ENCODE measurements at regions not wholly inside any gene's neighbourhood (a gene's known extent, or its start where the extent isn't known, plus 50 kb on each side); places are given as distances from the start of the nearest gene placed in this dataset.

GRCh38 chr3:74564560-74564959 is 49.9 kb downstream of the CNTN3 start:
- H3K4me1 ChIP-seq (ENCODE audit: control insufficient read depth, low read depth, low read length): no peaks in the 10 kb centered on the region
- no peaks in the 10 kb centered on the region for H3K36me3 ChIP-seq (ENCODE audit: control insufficient read depth, low read depth, low read length)
- H3K9ac ChIP-seq (ENCODE audit: low read length): no peak overlapping the region
- H3K4me3 ChIP-seq (ENCODE audit: low read length): no peak overlapping the region
- H3K9me3 ChIP-seq (ENCODE audit: control insufficient read depth, low read depth, low read length): no peaks in the 10 kb centered on the region
- no peaks in the 10 kb centered on the region for H3K27me3 ChIP-seq (ENCODE audit: control insufficient read depth, insufficient read depth, low read length)
- no peak overlapping the region for H3K27ac ChIP-seq (ENCODE audit: low read length)

DNA sequence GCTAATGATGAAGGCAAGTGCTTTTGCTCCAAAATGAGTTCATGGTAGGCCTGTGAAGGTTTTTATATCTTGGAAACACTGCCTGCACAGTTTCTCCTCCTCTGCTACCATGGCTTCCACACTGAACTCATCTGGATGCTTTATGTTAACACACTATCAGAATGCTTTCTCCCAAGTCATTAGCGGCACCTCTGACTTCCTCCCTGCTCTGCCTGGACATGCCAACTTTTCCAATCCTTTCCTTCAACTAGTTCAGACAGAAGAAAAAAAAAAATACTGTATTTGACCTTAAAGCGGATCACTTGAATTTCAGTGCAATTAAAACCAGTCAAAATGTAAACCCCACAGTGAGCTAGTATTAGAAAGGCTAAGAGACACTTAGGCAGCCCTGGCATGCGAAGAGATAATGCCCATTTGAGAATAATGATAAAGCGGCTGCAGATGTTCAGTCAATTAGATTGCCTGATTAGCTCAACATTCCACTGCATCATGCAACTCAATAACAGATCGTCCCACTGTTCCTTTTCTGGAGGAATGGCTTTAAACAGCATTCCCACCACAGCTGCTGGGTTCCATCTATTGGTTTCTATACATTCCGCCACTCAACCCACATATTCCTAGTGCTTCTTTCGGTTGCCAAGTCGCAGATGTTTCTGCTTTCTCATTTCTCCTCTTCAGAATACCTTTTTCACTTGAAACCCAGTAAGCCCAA is 51.7 kb downstream of the CNTN3 start:
- H3K27me3 ChIP-seq (ENCODE audit: control insufficient read depth, insufficient read depth, low read length): no peaks in the 10 kb centered on the region
- H3K36me3 ChIP-seq (ENCODE audit: control insufficient read depth, low read depth, low read length): no peaks in the 10 kb centered on the region
- H3K4me3 ChIP-seq (ENCODE audit: low read length): no peak overlapping the region
- no peak overlapping the region for H3K9ac ChIP-seq (ENCODE audit: low read length)
- H3K4me1 ChIP-seq (ENCODE audit: control insufficient read depth, low read depth, low read length): no peaks in the 10 kb centered on the region
- no peaks in the 10 kb centered on the region for H3K9me3 ChIP-seq (ENCODE audit: control insufficient read depth, low read depth, low read length)
- no peak overlapping the region for H3K27ac ChIP-seq (ENCODE audit: low read length)

- no peaks in the 10 kb centered on the region for H3K4me1 ChIP-seq (ENCODE audit: control insufficient read depth, low read depth, low read length)
- no peak overlapping the region for H3K4me3 ChIP-seq (ENCODE audit: low read length)
- H3K27ac ChIP-seq (ENCODE audit: low read length): no peak overlapping the region
- no peaks in the 10 kb centered on the region for H3K36me3 ChIP-seq (ENCODE audit: control insufficient read depth, low read depth, low read length)
- no peak overlapping the region for H3K9ac ChIP-seq (ENCODE audit: low read length)
- H3K9me3 ChIP-seq (ENCODE audit: control insufficient read depth, low read depth, low read length): no peaks in the 10 kb centered on the region
- H3K27me3 ChIP-seq (ENCODE audit: control insufficient read depth, insufficient read depth, low read length): no peaks in the 10 kb centered on the region
Observed at GRCh38 chr3:74561881-74562280, 52.6 kb downstream of the CNTN3 start.

GRCh38 chr3:74559261-74559660 is 55.2 kb downstream of the CNTN3 start:
- no peaks in the 10 kb centered on the region for H3K27me3 ChIP-seq (ENCODE audit: control insufficient read depth, insufficient read depth, low read length)
- peaks cover 7% of the 10 kb centered on the region for H3K9me3 ChIP-seq (ENCODE audit: control insufficient read depth, low read depth, low read length)
- H3K4me3 ChIP-seq (ENCODE audit: low read length): no peak overlapping the region
- no peaks in the 10 kb centered on the region for H3K4me1 ChIP-seq (ENCODE audit: control insufficient read depth, low read depth, low read length)
- H3K36me3 ChIP-seq (ENCODE audit: control insufficient read depth, low read depth, low read length): no peaks in the 10 kb centered on the region
- no peak overlapping the region for H3K9ac ChIP-seq (ENCODE audit: low read length)
- no peak overlapping the region for H3K27ac ChIP-seq (ENCODE audit: low read length)

DNA sequence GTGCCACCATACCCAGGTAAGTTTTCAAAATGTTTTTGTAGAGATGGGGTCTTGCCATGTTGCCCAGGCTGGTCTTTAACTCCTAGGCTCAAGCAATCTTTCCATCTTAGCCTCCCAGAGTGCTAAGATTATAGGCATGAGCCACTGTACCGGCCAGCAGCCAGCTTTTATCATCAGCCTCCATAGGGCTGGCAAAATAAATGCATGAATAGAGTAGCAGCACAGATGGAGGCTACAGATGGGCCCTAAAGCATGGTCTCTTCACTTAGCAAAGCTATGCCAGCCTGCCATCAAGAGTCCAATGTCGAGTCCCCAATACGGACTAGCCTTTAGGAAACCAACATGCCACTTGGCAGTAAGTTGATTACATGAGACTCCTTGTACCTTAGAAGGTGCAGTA is 63.8 kb downstream of the CNTN3 start:
- Histone ChIP-seq H3K4me3 (ENCODE audit: low read length) (no peak overlapping the region), H3K36me3 (ENCODE audit: control insufficient read depth, low read depth, low read length) (no peaks in the 10 kb centered on the region), H3K27me3 (ENCODE audit: control insufficient read depth, insufficient read depth, low read length) (no peaks in the 10 kb centered on the region), H3K27ac (ENCODE audit: low read length) (no peak overlapping the region), H3K9me3 (ENCODE audit: control insufficient read depth, low read depth, low read length) (no peaks in the 10 kb centered on the region), H3K9ac (ENCODE audit: low read length) (no peak overlapping the region), H3K4me1 (ENCODE audit: control insufficient read depth, low read depth, low read length) (no peaks in the 10 kb centered on the region)

DNA sequence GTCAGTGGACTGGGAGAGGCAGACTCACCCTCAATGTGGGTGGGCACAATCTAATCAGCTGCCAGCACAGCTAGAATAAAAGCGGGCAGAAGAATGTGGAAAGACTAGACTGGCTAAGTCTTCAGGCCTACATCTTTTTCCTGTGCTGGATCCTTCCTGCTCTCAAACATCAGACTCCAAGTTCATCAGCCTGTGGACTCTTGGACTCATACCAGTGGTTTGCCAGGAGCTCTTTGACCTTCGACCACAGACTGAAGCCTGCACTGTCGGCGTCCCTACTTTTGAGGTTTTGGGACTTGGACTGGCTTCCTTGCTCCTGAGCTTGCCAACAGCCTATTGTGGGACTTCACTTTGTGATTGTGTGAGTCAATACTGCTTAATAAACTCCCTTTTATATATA is 68.0 kb downstream of the CNTN3 start:
- Histone ChIP-seq H3K27ac (ENCODE audit: low read length) (no peak overlapping the region), H3K27me3 (ENCODE audit: control insufficient read depth, insufficient read depth, low read length) (no peaks in the 10 kb centered on the region), H3K9me3 (ENCODE audit: control insufficient read depth, low read depth, low read length) (no peaks in the 10 kb centered on the region), H3K4me1 (ENCODE audit: control insufficient read depth, low read depth, low read length) (no peaks in the 10 kb centered on the region), H3K9ac (ENCODE audit: low read length) (no peak overlapping the region), H3K4me3 (ENCODE audit: low read length) (no peak overlapping the region), H3K36me3 (ENCODE audit: control insufficient read depth, low read depth, low read length) (no peaks in the 10 kb centered on the region)

DNA sequence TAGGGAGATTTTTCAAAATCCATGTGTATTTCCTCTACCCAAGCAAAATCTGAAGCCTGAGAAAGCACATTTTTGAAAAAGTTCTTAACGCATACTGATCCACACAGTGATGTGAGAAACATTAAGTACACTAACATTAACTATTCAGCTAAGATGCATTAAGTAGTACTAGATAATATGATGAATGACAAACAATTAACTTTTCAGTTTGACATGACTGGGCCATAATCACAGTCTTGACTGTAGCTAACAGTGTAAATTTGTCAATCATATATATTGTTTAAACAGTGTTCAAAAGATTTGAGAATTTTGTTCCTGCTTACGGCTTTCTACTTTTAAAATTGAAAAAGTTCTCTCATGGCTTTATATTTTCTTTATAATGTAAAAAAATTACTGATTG is 72.0 kb downstream of the CNTN3 start:
- no peaks in the 10 kb centered on the region for H3K27me3 ChIP-seq (ENCODE audit: control insufficient read depth, insufficient read depth, low read length)
- H3K27ac ChIP-seq (ENCODE audit: low read length): no peak overlapping the region
- H3K9me3 ChIP-seq (ENCODE audit: control insufficient read depth, low read depth, low read length): no peaks in the 10 kb centered on the region
- no peak overlapping the region for H3K4me3 ChIP-seq (ENCODE audit: low read length)
- no peaks in the 10 kb centered on the region for H3K36me3 ChIP-seq (ENCODE audit: control insufficient read depth, low read depth, low read length)
- no peaks in the 10 kb centered on the region for H3K4me1 ChIP-seq (ENCODE audit: control insufficient read depth, low read depth, low read length)
- H3K9ac ChIP-seq (ENCODE audit: low read length): no peak overlapping the region

- H3K36me3 ChIP-seq (ENCODE audit: control insufficient read depth, low read depth, low read length): no peaks in the 10 kb centered on the region
- no peak overlapping the region for H3K9ac ChIP-seq (ENCODE audit: low read length)
- no peak overlapping the region for H3K4me3 ChIP-seq (ENCODE audit: low read length)
- H3K9me3 ChIP-seq (ENCODE audit: control insufficient read depth, low read depth, low read length): no peaks in the 10 kb centered on the region
- H3K4me1 ChIP-seq (ENCODE audit: control insufficient read depth, low read depth, low read length): no peaks in the 10 kb centered on the region
- H3K27ac ChIP-seq (ENCODE audit: low read length): no peak overlapping the region
- no peaks in the 10 kb centered on the region for H3K27me3 ChIP-seq (ENCODE audit: control insufficient read depth, insufficient read depth, low read length)
Observed at GRCh38 chr3:74539876-74540275, 74.6 kb downstream of the CNTN3 start.

DNA sequence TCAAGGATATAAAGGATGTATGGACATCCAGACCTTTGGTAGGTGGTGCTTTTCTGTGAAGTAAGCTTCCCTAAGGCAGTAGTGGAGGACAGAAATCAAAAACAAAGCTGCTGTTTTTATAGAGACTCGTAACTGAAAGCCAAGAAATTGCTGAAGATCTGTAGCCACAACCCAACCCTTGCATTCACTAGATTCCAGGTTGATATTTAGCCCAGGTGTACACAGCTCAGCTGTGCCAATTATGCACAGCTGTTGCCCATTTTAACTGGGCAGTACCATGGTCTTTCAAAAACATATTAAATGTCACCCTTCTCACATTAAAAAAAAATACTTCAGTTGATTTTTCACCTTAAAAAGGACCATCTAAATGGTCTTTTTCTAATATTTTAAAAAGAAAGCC is 75.8 kb downstream of the CNTN3 start:
- Histone ChIP-seq H3K36me3 (ENCODE audit: control insufficient read depth, low read depth, low read length) (no peaks in the 10 kb centered on the region), H3K9me3 (ENCODE audit: control insufficient read depth, low read depth, low read length) (no peaks in the 10 kb centered on the region), H3K4me3 (ENCODE audit: low read length) (no peak overlapping the region), H3K9ac (ENCODE audit: low read length) (no peak overlapping the region), H3K4me1 (ENCODE audit: control insufficient read depth, low read depth, low read length) (no peaks in the 10 kb centered on the region), H3K27ac (ENCODE audit: low read length) (no peak overlapping the region), H3K27me3 (ENCODE audit: control insufficient read depth, insufficient read depth, low read length) (no peaks in the 10 kb centered on the region)

GRCh38 chr3:74537857-74538256 is 76.6 kb downstream of the CNTN3 start:
- no peaks in the 10 kb centered on the region for H3K4me1 ChIP-seq (ENCODE audit: control insufficient read depth, low read depth, low read length)
- H3K9ac ChIP-seq (ENCODE audit: low read length): no peak overlapping the region
- H3K27me3 ChIP-seq (ENCODE audit: control insufficient read depth, insufficient read depth, low read length): no peaks in the 10 kb centered on the region
- no peaks in the 10 kb centered on the region for H3K9me3 ChIP-seq (ENCODE audit: control insufficient read depth, low read depth, low read length)
- H3K4me3 ChIP-seq (ENCODE audit: low read length): no peak overlapping the region
- H3K36me3 ChIP-seq (ENCODE audit: control insufficient read depth, low read depth, low read length): no peaks in the 10 kb centered on the region
- no peak overlapping the region for H3K27ac ChIP-seq (ENCODE audit: low read length)

GRCh38 chr3:74537164-74537563 is 77.3 kb downstream of the CNTN3 start:
- H3K4me1 ChIP-seq (ENCODE audit: control insufficient read depth, low read depth, low read length): no peaks in the 10 kb centered on the region
- H3K27me3 ChIP-seq (ENCODE audit: control insufficient read depth, insufficient read depth, low read length): no peaks in the 10 kb centered on the region
- no peak overlapping the region for H3K4me3 ChIP-seq (ENCODE audit: low read length)
- no peak overlapping the region for H3K27ac ChIP-seq (ENCODE audit: low read length)
- no peaks in the 10 kb centered on the region for H3K36me3 ChIP-seq (ENCODE audit: control insufficient read depth, low read depth, low read length)
- H3K9ac ChIP-seq (ENCODE audit: low read length): no peak overlapping the region
- H3K9me3 ChIP-seq (ENCODE audit: control insufficient read depth, low read depth, low read length): no peaks in the 10 kb centered on the region

DNA sequence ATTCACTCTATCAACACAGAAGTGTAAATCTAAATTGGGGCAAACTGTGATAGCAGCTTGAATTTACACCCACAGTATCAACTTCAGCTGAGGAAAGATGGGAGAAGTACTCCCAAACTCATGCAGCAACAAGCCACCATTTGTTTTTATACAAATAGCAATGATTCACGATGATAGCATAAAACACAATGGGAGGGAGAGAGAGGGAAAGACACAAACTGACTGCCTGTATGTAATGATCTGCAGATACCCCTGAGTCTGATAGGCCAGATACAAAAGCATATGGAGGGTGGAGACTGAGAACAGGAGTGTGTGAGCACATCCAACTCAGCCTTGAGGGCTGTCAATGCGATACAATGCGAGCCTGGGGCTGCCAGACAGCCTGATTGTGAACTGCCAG is 79.2 kb downstream of the CNTN3 start:
- Histone ChIP-seq H3K9me3 (ENCODE audit: control insufficient read depth, low read depth, low read length) (no peaks in the 10 kb centered on the region), H3K9ac (ENCODE audit: low read length) (no peak overlapping the region)

More for the DNA sequence above, 79.2 kb downstream of the CNTN3 start:
- no peak overlapping the region for H3K27ac ChIP-seq (ENCODE audit: low read length)
- no peaks in the 10 kb centered on the region for H3K4me1 ChIP-seq (ENCODE audit: control insufficient read depth, low read depth, low read length)
- no peaks in the 10 kb centered on the region for H3K27me3 ChIP-seq (ENCODE audit: control insufficient read depth, insufficient read depth, low read length)
- no peaks in the 10 kb centered on the region for H3K36me3 ChIP-seq (ENCODE audit: control insufficient read depth, low read depth, low read length)
- H3K4me3 ChIP-seq (ENCODE audit: low read length): no peak overlapping the region

Measured in iPS-18a (cell line).